ENCODE measurements at regions not wholly inside any gene's neighbourhood (a gene's known extent, or its start where the extent isn't known, plus 50 kb on each side); places are given as distances from the start of the nearest gene placed in this dataset.

DNA sequence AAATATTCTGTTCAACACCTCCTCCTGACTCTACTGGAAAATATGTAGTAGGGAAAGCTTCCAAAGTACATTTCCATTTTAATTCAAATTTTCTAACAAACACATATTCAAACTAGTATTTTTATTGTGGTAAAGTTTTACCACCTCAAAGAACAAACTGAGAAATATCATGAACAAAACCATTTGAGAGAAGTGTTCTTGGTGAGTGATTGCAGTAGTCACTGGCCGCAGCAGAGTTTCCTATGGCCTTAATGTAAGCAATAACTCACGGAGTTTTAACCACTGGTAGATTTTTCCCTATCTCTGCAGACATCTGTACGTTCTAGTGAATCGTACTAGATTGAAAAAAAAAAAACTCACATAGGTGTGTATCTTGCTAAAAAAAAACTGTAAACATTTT lies 487.0 kb upstream of the FZD8 start:
- no peak for TF ChIP-seq POLR2A (IDR thresholded peaks at IDR 0.05)
- TF ChIP-seq, protein P1, sequence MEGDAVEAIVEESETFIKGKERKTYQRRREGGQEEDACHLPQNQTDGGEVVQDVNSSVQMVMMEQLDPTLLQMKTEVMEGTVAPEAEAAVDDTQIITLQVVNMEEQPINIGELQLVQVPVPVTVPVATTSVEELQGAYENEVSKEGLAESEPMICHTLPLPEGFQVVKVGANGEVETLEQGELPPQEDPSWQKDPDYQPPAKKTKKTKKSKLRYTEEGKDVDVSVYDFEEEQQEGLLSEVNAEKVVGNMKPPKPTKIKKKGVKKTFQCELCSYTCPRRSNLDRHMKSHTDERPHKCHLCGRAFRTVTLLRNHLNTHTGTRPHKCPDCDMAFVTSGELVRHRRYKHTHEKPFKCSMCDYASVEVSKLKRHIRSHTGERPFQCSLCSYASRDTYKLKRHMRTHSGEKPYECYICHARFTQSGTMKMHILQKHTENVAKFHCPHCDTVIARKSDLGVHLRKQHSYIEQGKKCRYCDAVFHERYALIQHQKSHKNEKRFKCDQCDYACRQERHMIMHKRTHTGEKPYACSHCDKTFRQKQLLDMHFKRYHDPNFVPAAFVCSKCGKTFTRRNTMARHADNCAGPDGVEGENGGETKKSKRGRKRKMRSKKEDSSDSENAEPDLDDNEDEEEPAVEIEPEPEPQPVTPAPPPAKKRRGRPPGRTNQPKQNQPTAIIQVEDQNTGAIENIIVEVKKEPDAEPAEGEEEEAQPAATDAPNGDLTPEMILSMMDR (IDR thresholded peaks at IDR 0.05), result no peak
- H3K27ac ChIP-seq, result no peak overlapping the region
- H3K4me1 ChIP-seq, result no peaks in the 10 kb centered on the region
- no peaks in the 10 kb centered on the region for H3K9me3 ChIP-seq
- intact Hi-C loops (cut with DNase I), result no loop called here
- H3K36me3 ChIP-seq, result no peaks in the 10 kb centered on the region
- 83 to 88% methylated on average over 4 of the region's 4 CpGs for WGBS, 2 donors
- no peaks in the 10 kb centered on the region for H3K27me3 ChIP-seq
- no peak for DNase-seq
- H3K4me3 ChIP-seq, result no peak overlapping the region

GRCh38 chr10:36126076-36126475 lies 484.0 kb upstream of the FZD8 start:
- no peak overlapping the region for H3K27ac ChIP-seq
- no peak overlapping the region for H3K4me3 ChIP-seq
- H3K4me1 ChIP-seq, result no peaks in the 10 kb centered on the region
- TF ChIP-seq POLR2A (IDR thresholded peaks at IDR 0.05), result no peak
- TF ChIP-seq, protein P1 (IDR thresholded peaks at IDR 0.05), result no peak
- H3K27me3 ChIP-seq, result no peaks in the 10 kb centered on the region
- intact Hi-C loops (cut with DNase I), result no loop called here
- H3K9me3 ChIP-seq, result no peaks in the 10 kb centered on the region
- H3K36me3 ChIP-seq, result no peaks in the 10 kb centered on the region
- DNase-seq, result no peak

DNA sequence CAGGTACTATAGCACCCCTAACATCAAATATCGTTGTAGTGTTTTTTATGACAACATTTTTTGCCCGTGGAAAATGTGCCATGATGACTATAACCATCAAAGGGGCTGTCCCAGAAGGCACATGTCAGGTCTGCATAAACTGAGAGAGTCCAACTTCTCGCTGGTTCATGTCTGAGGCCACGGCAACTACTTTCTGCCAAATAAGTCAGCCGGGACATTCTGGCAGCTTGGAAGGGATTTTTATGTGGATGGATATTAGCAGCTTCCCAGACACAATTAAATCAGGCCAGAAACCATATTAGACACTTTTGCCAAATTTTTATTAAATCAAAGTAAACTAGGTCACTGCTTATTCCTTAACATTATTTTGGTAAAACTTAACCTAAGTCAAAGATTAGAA lies 477.4 kb upstream of the FZD8 start:
- no peak for DNase-seq
- H3K27ac ChIP-seq, result no peak overlapping the region
- no peaks in the 10 kb centered on the region for H3K27me3 ChIP-seq
- 46 to 62% methylated on average over 5 of the region's 5 CpGs for WGBS, 2 donors
- no peak overlapping the region for H3K4me3 ChIP-seq
- H3K9me3 ChIP-seq, result no peaks in the 10 kb centered on the region
- TF ChIP-seq, protein P1 (IDR thresholded peaks at IDR 0.05), result no peak
- no peak for TF ChIP-seq POLR2A (IDR thresholded peaks at IDR 0.05)
- H3K4me1 ChIP-seq, result no peaks in the 10 kb centered on the region
- intact Hi-C loops (cut with DNase I), result no loop called here
- no peaks in the 10 kb centered on the region for H3K36me3 ChIP-seq

DNA sequence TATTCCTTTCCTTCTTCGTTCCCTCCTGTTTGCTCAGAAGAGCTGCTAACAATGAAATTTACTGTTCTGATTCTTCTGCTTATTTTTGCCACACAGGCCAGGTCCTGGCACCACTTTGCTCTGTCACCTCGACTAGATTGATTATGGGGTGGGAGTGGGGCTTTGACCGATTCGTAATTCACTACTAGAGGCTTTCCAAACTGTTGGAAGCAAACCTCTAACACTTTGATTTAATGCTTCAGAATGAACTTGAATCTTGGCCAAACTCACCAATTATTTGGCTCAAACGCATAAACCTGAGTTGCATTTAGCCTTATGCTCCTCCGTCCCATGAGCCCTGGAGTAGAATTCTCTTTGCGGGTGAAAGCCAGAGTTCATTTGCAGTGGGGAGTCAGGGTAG lies 476.2 kb upstream of the FZD8 start:
- no peaks in the 10 kb centered on the region for H3K4me1 ChIP-seq
- H3K36me3 ChIP-seq, result no peaks in the 10 kb centered on the region
- WGBS, 2 donors, result 49 to 53% methylated on average over 7 of the region's 7 CpGs
- H3K27me3 ChIP-seq, result no peaks in the 10 kb centered on the region
- intact Hi-C loops (cut with DNase I), result no loop called here
- no peak overlapping the region for H3K27ac ChIP-seq
- TF ChIP-seq POLR2A (IDR thresholded peaks at IDR 0.05), result no peak
- TF ChIP-seq, protein P1 (IDR thresholded peaks at IDR 0.05), result no peak
- DNase-seq, result no peak
- H3K4me3 ChIP-seq, result no peak overlapping the region
- H3K9me3 ChIP-seq, result no peaks in the 10 kb centered on the region

DNA sequence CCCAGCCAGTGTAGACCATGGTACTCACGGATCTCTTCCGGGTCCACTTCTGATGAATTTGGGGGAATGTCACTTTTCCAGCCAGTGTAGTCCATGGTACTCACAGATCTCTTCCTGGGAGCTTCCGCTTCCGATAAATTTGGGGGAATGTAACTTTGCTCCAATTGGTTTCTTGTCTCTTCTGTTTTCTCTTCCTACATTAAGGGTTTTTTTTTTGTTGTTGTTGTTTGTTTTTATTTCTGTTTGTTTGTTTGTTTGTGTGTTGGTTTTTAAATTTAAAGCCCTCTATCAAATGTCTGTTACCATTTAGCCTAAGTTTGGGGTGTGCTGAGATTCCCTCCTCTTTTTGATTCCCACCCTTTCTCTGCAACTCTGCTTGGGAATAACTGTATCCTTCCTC lies 475.8 kb upstream of the FZD8 start:
- no peaks in the 10 kb centered on the region for H3K9me3 ChIP-seq
- H3K4me1 ChIP-seq, result no peaks in the 10 kb centered on the region
- no peak overlapping the region for H3K4me3 ChIP-seq
- TF ChIP-seq, protein P1 (IDR thresholded peaks at IDR 0.05), result no peak
- TF ChIP-seq POLR2A (IDR thresholded peaks at IDR 0.05), result no peak
- DNase-seq, result no peak
- H3K36me3 ChIP-seq, result no peaks in the 10 kb centered on the region
- intact Hi-C loops (cut with DNase I), result no loop called here
- H3K27me3 ChIP-seq, result no peaks in the 10 kb centered on the region
- no peak overlapping the region for H3K27ac ChIP-seq
- WGBS, 2 donors, result 66 to 74% methylated on average over 4 of the region's 4 CpGs
